ENCODE measurements at regions not wholly inside any gene's neighbourhood (a gene's known extent, or its start where the extent isn't known, plus 50 kb on each side); places are given as distances from the start of the nearest gene placed in this dataset.

GRCh38 chr21:35311985-35312384 is 262.9 kb upstream of the RUNX1 start:
- TF ChIP-seq GATA2 (IDR thresholded peaks at IDR 0.05; ENCODE audit: low read depth, low read length) (no peak), GATA3 (IDR thresholded peaks at IDR 0.05; ENCODE audit: low read depth, low read length) (no peak)

DNA sequence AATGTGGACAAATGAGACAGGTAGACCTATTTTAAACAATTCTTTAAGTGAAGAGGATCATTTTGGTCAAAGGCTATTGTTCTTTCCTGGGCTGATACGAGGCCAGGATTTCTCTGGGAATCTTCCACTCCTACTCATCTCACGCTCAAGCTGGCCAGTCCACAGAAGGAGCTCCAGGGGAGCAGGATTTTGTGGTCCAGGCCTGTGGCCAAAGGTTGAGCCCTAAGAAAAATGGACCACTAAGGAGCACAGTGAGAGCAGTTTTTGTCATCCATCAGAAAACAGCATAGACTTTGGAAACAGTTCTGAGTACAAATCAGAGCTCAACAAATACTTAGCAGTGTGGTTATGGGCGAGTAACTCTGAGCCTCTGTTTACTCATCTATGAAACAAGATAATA is 260.2 kb upstream of the RUNX1 start:
- no peak for TF ChIP-seq GATA3 (IDR thresholded peaks at IDR 0.05; ENCODE audit: low read depth, low read length)

DNA sequence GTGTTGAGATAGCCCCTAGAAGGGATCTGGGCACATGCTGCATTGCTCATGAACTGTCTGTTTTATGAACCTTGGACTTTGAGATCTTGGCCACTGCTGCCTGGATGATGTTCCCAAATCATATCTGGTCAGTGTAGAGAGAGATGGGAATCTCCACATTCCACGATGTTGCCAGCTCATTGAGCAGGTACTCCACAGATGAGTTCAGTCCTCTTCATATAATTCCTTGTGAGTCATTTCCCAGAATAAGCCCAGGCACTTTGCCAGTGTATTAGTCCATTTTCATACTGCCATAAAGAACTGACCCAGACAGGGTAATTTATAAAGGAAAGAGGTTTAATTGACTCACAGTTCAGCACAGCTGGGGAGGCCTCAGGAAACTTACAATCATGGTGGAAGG is 254.0 kb upstream of the RUNX1 start:
- TF ChIP-seq GATA3 (IDR thresholded peaks at IDR 0.05; ENCODE audit: low read depth, low read length) (no peak), GATA2 (IDR thresholded peaks at IDR 0.05; ENCODE audit: low read depth, low read length) (no peak)

DNA sequence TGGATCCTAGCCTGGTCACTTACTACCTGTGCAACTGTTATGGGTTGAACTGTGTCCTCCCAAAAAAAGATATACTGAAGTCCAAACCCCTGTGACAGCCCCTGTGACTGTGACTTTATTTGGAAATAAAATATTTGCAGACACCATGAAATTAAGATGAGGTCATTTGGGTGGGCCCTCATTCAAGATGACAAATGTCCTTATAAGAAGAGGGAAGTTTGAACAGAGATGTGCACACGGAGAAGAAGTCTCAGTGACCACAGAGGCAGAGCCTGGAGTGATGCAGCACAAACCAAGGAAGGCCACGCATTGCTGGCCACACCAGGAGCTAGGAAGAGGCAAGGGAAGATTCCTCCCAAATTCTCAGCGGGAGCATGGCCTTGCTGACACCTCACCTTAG is 249.7 kb upstream of the RUNX1 start:
- TF ChIP-seq GATA3 (IDR thresholded peaks at IDR 0.05; ENCODE audit: low read depth, low read length) (no peak), GATA2 (IDR thresholded peaks at IDR 0.05; ENCODE audit: low read depth, low read length) (no peak)

GRCh38 chr21:35297665-35298064 is 248.6 kb upstream of the RUNX1 start:
- TF ChIP-seq GATA2 (IDR thresholded peaks at IDR 0.05; ENCODE audit: low read depth, low read length) (no peak), GATA3 (IDR thresholded peaks at IDR 0.05; ENCODE audit: low read depth, low read length) (no peak)

- no peak for TF ChIP-seq GATA3 (IDR thresholded peaks at IDR 0.05; ENCODE audit: low read depth, low read length)
Observed at GRCh38 chr21:35294231-35294898, 245.3 kb upstream of the RUNX1 start.

GRCh38 chr21:35291973-35292627 is 243.0 kb upstream of the RUNX1 start:
- TF ChIP-seq GATA3 (IDR thresholded peaks at IDR 0.05; ENCODE audit: low read depth, low read length) (no peak), GATA2 (IDR thresholded peaks at IDR 0.05; ENCODE audit: low read depth, low read length) (no peak)

DNA sequence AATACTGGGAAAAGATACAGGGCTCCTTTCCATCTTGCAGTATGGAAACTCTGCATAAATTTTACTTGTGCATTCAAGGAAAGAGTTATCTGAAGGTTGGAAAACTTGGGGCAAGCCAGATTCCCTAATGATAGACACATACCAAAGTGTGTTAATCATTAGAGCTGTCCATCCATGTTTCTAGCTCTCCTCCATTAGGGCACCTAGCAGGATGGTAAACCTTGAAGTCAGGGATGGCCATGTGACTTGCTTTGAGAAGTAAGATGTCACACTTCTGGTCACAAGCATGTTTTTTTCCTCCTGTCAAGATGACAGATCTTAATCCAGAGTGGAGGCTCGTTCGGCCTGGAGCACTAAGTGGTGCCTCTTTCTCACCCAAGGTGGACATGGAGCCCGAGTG is 241.9 kb upstream of the RUNX1 start:
- TF ChIP-seq GATA3 (IDR thresholded peaks at IDR 0.05; ENCODE audit: low read depth, low read length) (no peak), GATA2 (IDR thresholded peaks at IDR 0.05; ENCODE audit: low read depth, low read length) (no peak)

GRCh38 chr21:35288238-35288637 is 239.1 kb upstream of the RUNX1 start:
- TF ChIP-seq GATA3 (IDR thresholded peaks at IDR 0.05; ENCODE audit: low read depth, low read length) = no peak
- TF ChIP-seq GATA2 (IDR thresholded peaks at IDR 0.05; ENCODE audit: low read depth, low read length) = no peak

- no peak for TF ChIP-seq GATA3 (IDR thresholded peaks at IDR 0.05; ENCODE audit: low read depth, low read length)
- no peak for TF ChIP-seq GATA2 (IDR thresholded peaks at IDR 0.05; ENCODE audit: low read depth, low read length)
Observed at GRCh38 chr21:35284199-35284598, 235.1 kb upstream of the RUNX1 start.

DNA sequence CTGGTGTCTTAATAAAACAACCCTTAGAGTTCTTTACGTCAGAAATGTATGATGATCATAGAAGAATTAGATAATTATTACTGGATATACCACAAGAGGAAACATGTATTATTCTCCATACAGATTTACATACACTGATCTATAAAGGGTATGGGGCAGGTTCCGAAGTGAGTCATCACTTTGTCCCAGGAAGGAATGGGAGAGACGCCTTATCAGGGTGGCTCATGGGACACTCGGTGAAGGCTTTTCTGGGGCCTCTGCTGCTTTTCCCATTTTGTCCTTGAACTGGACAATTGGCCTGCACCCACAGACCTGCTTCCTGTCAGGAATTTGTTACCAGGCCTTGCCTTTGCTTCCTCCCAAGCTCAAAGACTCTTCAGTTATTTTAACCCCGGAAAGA is 233.8 kb upstream of the RUNX1 start:
- TF ChIP-seq GATA2 (IDR thresholded peaks at IDR 0.05; ENCODE audit: low read depth, low read length) (no peak), GATA3 (IDR thresholded peaks at IDR 0.05; ENCODE audit: low read depth, low read length) (no peak)

- TF ChIP-seq GATA2 (IDR thresholded peaks at IDR 0.05; ENCODE audit: low read depth, low read length) (no peak), GATA3 (IDR thresholded peaks at IDR 0.05; ENCODE audit: low read depth, low read length) (no peak)
Observed at GRCh38 chr21:35281956-35282355, 232.9 kb upstream of the RUNX1 start.

DNA sequence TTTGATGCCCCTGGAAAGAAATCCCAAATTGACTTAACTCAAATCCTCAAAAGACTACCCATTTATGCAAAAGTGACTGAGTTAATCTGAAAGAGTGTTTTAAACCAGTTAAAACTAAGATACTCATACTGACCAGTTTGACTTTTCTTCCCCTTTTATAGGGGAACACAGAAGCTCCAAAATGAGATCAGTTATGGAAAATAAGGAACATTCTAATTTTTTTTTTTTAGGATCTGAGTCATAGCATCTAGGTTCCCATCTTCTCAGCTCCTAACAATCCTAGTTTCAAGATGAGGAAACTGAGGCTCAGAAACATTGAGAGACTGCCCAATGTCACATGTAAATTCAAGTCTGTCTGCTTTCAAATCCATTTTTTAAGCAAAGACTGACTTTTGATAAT is 231.1 kb upstream of the RUNX1 start:
- TF ChIP-seq GATA2 (IDR thresholded peaks at IDR 0.05; ENCODE audit: low read depth, low read length) = no peak
- no peak for TF ChIP-seq GATA3 (IDR thresholded peaks at IDR 0.05; ENCODE audit: low read depth, low read length)

GRCh38 chr21:35275776-35276175 is 226.7 kb upstream of the RUNX1 start:
- no peak for TF ChIP-seq GATA3 (IDR thresholded peaks at IDR 0.05; ENCODE audit: low read depth, low read length)

GRCh38 chr21:35274923-35275322 is 225.8 kb upstream of the RUNX1 start:
- no peak for TF ChIP-seq GATA3 (IDR thresholded peaks at IDR 0.05; ENCODE audit: low read depth, low read length)
- no peak for TF ChIP-seq GATA2 (IDR thresholded peaks at IDR 0.05; ENCODE audit: low read depth, low read length)

DNA sequence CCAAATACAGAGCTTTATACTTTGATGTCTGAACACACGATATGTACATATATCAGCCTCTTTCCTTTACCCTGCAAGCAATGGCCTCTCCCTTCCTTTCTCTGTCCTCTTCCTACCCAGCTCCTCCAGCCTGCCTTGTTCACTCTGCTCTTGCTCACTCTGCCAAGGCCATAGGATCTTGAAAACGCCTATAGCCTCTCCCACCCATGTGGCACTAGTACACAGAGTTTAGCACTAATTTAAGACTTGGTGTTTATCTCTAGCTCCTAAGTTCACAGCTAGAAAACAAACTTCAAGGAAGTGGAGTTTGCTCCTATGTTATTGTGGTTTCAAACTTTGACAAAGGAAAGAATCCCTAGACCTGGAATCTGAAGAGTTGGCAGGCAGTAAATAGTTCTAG is 225.0 kb upstream of the RUNX1 start:
- TF ChIP-seq GATA3 (IDR thresholded peaks at IDR 0.05; ENCODE audit: low read depth, low read length) (no peak), GATA2 (IDR thresholded peaks at IDR 0.05; ENCODE audit: low read depth, low read length) (no peak)

All from SH-SY5Y (cell line).